OCI-LY3 (cell line): ENCODE measurements at regions not wholly inside any gene's neighbourhood (a gene's known extent, or its start where the extent isn't known, plus 50 kb on each side); places are given as distances from the start of the nearest gene placed in this dataset.

Experiments
- CTCF ChIP-seq: fragments of 200-600, 300-600 bp; sonication (generic); IDR thresholded peaks from 2 replicates; pipeline ENCODE4 v1.5.1; 2014; ENCODE audit warnings: antibody characterized with exemption, low read length, low read depth
- EZH2phosphoT487 ChIP-seq: fragments of 200-600 bp; shearing (Covaris generic); IDR thresholded peaks from 2 replicates; pipeline ENCODE4 v1.6.1; 2018; ENCODE audit warnings: antibody characterized with exemption, mixed run types, low read depth

GRCh38 chr2:62577994-62578781 lies 72.2 kb upstream of the TMEM17 start:
- TF ChIP-seq EZH2phosphoT487 (no peak), CTCF (no peak)
